Activated CD4-positive, CD25-positive, alpha-beta regulatory T cell (primary cell): ENCODE measurements at regions not wholly inside any gene's neighbourhood (a gene's known extent, or its start where the extent isn't known, plus 50 kb on each side); places are given as distances from the start of the nearest gene placed in this dataset.

Experiments used
- DNase-seq, 4 experiments: peaks; one replicate each; lab custom pipeline; 2025; lab: John Stamatoyannopoulos, UW

GRCh38 chr3:107264888-107265287, 112.4 kb upstream of the CCDC54 start:
- DNase-seq = no peak

GRCh38 chr3:107265526-107265925, 111.7 kb upstream of the CCDC54 start:
- no peak for DNase-seq

GRCh38 chr3:107268469-107268868, 108.8 kb upstream of the CCDC54 start:
- DNase-seq = no peak

GRCh38 chr3:107269136-107269535, 108.1 kb upstream of the CCDC54 start:
- no peak for DNase-seq

DNA sequence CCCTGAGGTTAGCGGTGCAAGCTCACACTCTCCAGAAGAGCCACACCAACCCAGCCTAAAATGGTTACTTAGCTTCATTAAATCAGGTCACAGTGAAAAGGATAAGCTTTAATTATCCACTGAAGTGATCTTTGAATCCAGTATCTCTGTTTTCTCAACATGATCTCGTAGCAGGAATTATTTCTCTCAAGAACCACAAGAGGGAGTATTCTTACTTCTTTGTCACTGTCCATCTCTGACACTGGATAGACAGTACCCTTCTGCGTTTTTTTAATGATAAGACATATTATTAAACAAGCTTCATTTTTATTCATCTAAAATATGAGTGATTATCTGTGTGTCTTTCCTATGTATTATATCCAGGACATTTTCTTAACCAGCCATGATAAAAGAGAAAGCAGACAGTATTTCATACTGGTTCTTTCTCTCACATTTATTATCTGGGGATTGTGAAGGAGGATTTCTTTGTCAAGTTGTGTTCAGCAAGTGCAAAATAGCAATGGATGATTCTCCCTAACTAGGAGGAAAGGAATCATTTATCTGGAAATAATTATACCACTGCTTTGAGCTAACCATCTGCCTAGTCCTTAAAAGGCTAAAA, 105.4 kb upstream of the CCDC54 start:
- no peak for DNase-seq

DNA sequence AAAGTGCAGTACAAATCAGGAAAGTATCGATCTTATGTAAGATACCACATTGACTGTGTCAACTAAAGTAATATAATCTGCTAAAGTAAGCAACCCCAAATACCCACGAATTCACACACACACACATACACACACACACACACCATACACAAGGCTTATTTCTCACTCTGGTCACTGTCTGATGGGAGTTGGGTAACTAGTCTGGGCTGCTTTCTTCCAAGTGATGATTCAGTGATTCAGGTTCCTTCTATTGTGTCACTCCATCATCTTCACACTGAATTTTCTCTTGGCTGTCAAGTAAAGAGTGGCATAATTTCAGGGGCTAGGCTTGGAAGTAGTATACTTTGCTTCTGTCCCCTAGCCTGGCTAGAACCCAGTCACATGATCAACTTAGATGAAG, 104.8 kb upstream of the CCDC54 start:
- DNase-seq = no peak

DNA sequence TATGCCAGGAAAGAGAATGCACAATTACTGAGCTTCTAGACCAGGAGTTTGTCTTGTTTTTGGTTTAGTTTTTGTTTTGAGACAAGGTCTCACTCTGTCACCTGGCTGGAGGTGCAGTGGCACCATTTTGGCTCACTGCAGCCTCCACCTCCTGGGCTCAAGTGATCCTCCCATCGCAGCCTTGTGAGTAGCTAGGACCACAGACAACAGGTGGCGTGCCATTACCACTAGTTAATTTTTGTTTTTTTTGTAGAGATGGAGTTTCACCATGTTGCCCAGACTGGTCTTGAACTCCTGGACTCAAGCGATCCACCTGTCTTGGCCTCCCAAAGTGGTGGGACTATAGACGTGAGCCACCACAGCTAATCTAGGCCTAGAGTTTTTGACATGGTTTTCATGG, 104.4 kb upstream of the CCDC54 start:
- DNase-seq = no peak

DNA sequence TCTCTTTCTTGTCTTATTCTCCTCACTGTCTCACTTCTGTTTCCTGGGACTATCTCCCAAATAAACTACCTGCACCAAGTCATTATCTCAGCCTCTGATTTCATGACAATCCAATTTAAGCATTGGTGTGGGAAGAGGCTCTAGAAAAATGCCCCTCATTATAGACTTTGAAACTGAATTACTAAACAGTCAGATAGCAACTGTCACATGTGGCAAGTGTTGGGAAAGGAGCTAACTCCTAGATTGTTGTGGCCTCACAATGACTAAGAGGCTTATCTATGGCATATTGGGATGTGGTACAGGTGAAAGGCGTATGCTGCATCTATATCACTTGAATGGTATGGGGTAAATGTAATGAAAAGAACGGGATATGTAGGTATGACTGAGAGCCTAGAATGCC, 103.5 kb upstream of the CCDC54 start:
- DNase-seq = no peak

DNA sequence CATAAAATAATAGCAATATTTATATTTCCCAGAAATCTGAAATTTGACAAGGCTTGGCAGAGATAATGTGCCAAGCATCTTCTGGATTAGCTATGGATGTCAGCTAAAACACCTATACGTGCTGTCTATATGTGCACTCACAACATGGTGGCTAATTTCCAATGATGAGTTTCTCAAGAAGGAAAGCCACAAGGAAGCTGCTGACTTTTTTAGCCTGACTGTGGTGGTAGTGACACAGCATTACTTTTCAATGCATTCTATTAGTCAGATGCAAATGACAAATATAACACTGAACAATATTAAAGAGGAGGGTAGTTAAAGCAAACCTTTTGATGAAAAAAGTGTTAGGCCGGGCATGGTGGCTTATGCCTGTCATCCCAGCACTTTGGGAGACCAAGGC, 101.7 kb upstream of the CCDC54 start:
- DNase-seq = no peak

DNA sequence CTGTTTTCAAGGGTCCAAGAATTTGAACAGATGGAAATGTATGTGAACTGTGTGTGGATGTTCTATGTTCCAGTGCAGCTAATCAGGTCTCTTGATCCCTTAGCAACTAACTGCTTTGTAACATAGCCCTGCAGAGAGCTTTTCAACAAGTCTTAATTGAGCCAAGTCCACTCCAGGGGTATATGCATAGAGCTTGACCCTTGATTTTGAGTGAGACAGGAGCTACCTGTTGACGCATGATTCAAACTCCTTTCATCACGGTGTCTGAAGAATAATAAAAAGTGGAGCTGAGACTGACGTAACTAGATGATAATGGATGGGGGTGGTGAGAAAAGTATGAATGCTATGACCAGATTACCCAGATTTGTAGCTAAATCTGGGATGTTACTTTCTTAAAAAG, 93.3 kb upstream of the CCDC54 start:
- no peak for DNase-seq

- DNase-seq = no peak
Observed at GRCh38 chr3:107284612-107285011, 92.6 kb upstream of the CCDC54 start.

DNA sequence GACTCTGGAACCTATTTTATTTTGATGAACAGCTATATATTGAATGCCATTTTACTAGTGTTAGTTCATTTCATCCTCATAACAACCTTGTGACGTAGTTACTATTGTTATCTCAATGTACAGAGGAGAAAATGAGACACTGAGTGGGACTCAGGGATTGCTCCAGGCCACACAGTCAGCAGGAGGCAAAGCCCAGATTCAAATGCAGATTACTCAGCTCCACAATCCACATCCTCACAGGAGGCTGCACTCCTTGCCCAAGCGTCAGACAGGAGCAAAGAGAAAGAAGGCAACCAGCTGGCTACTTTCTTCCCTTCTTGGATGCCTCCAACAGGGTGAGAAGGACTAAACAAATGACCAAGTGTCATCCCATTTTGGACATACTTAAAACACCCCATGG, 92.0 kb upstream of the CCDC54 start:
- no peak for DNase-seq

- DNase-seq = no peak
Observed at GRCh38 chr3:107289354-107289753, 87.9 kb upstream of the CCDC54 start.

DNA sequence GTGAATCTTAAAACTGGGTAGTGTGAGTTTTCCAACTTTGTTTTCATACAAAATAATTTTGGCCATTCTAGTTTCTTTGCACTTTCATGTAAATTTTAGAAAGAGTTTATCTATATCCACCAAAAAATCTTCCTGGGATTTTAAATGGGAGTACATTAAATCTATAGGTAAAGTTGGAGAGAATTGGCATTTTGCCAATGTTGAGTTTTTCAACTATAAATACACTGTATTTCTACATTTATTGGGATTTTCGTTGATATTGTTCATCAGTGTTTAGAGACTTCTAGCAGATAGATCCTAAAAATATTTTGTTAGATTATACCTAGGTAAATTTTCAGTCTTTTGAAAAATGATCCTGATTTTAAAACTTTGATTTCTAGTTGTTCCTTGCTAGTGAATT, 83.1 kb upstream of the CCDC54 start:
- DNase-seq = no peak

- no peak for DNase-seq
Observed at GRCh38 chr3:107297597-107297996, 79.6 kb upstream of the CCDC54 start.

GRCh38 chr3:107307205-107307604, 70.0 kb upstream of the CCDC54 start:
- no peak for DNase-seq

DNA sequence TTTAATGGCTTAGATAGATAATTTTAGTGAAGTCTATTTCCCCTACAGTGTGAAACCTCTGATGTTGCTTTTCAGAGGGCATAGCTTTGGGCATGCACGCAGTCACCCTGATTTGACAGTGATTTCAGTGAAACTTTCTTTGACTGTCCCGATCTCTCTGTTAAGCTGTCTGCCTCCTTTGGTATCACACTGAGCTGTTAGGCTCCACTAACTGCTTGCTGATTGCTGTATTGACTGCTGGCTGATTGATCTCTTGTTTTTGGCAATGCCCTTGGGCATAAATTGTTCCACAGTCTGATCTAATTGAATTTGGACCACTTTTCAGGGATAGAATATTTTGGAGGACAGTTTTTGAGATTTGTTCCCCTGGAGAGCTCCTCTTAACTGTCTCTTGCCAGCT, 68.5 kb upstream of the CCDC54 start:
- no peak for DNase-seq

DNA sequence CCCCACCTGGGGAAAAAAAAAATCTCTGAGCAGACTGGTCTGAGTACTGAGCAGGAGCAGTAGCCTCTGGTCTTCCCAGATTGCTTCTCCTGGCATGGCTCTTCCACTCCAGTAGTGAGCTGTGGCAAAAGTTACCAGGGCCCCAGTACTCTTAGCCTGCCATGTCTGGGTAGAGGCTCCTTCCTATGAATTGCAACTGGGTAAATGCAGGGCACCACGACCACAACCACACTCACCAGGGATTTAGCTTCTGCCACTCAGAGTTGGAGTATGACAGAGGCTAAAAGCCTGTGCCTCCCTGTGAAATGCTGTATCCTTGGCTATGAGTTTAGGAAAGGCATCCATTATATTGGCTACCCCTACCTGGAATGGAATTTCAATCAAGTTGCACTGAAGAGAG, 67.9 kb upstream of the CCDC54 start:
- no peak for DNase-seq

DNA sequence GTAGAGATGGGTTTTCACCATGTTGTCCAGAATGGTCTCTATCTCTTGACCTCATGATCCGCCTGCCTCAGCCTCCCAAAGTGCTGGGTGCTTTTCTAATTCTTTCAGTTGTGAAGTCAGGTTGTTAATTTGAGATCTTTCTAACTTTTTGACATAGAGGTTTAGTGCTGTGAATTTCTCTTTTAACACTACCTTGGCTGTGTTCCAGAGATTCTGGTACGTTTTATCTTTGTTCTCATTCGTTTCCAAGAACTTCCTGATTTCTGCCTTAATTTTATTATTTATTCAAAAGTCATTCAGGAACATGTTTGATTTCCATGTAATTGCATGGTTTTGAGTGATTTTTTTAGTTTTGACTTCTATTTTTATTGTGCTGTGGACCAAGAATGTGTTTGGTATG, 63.5 kb upstream of the CCDC54 start:
- DNase-seq = no peak

DNA sequence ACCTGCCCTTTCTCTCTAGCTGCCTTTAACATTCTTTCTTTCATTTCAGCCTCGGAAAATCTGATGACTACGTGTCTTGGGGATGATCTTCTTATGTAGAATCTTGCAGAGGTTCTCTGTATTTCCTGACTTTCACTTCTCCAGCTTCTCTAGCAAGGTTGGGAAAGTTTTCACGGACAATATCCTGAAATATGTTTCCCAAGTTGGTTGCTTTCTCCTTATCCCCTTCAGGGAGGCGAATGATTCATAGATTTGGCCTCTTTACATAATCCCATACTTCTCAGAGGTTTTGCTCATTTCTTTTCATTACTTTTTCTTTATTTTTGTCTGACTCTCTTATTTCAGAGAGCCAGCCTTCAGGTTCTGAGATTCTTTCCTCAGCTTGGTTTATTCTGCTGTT, 62.1 kb upstream of the CCDC54 start:
- DNase-seq = no peak

DNA sequence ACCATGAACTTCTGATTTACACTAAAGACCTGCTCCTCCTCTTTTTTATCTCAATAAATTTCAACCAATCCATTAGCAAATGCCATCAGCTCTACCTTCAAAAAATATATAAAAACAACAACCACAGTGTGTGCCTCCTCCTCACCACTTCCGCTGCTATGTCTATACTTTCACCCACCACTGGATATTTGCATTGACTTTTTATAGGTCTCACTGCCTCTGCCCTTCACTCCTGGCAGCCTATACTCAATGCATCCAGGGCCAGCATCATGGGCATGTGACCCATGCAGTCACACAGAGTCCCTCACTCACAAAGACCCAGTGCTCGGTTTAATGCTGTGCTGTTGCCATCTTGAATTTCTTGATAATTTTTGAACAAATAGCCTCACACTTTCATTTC, 53.5 kb upstream of the CCDC54 start:
- DNase-seq = no peak

DNA sequence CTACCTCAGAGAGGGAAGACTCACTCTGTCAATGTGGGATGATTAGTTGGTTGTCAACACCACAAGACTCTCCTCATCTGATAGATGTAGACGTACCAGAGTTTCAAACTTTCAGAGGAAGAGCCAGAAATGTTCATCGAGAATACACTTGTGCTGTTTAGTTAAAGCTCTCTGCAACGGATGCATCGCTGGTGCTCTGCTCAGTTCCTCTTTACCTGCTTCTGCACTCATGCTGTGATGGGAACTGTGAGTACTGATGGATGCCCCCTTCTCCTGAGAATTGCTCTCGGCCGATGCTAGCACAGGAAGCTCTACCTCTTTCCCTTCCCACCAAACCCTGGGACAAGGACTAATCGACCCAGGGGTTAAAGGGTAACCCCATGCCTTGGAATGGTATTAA, 51.8 kb upstream of the CCDC54 start:
- no peak for DNase-seq
